NOMO-1 (cell line): ENCODE measurements at regions not wholly inside any gene's neighbourhood (a gene's known extent, or its start where the extent isn't known, plus 50 kb on each side); places are given as distances from the start of the nearest gene placed in this dataset.

Experiments used
- DNase-seq, 2 experiments: peaks; one replicate each; lab custom pipeline; 2025; ENCODE audit not compliant: unreplicated experiment in 2 of 2; lab: John Stamatoyannopoulos, UW

- no peak for DNase-seq
These were observed 350.8 kb downstream of the PTPRU start for GRCh38 chr1:29586991-29587745.

GRCh38 chr1:29586215-29586614, 349.9 kb downstream of the PTPRU start:
- no peak for DNase-seq

- no peak for DNase-seq
These were observed 349.3 kb downstream of the PTPRU start for GRCh38 chr1:29585656-29586055.

GRCh38 chr1:29585201-29585600, 348.9 kb downstream of the PTPRU start:
- no peak for DNase-seq

GRCh38 chr1:29584776-29585175, 348.5 kb downstream of the PTPRU start:
- DNase-seq, result no peak

GRCh38 chr1:29584362-29584761, 348.0 kb downstream of the PTPRU start:
- DNase-seq, result no peak

- DNase-seq, result no peak
These were observed 347.4 kb downstream of the PTPRU start for GRCh38 chr1:29583727-29584126.

- DNase-seq, result no peak
These were observed 344.9 kb downstream of the PTPRU start for GRCh38 chr1:29581256-29581655.

GRCh38 chr1:29579821-29580425, 343.6 kb downstream of the PTPRU start:
- no peak for DNase-seq

- no peak for DNase-seq
These were observed 341.2 kb downstream of the PTPRU start for GRCh38 chr1:29577512-29577911.

- no peak for DNase-seq
These were observed 340.2 kb downstream of the PTPRU start for GRCh38 chr1:29576510-29576909.

- no peak for DNase-seq
These were observed 339.5 kb downstream of the PTPRU start for GRCh38 chr1:29575826-29576225.

GRCh38 chr1:29575277-29575676, 339.0 kb downstream of the PTPRU start:
- no peak for DNase-seq

- DNase-seq, result no peak
These were observed 338.5 kb downstream of the PTPRU start for GRCh38 chr1:29574871-29575270.

GRCh38 chr1:29569971-29570634, 333.8 kb downstream of the PTPRU start:
- no peak for DNase-seq

GRCh38 chr1:29567257-29567656, 330.9 kb downstream of the PTPRU start:
- DNase-seq, result no peak

- no peak for DNase-seq
These were observed 329.2 kb downstream of the PTPRU start for GRCh38 chr1:29565490-29565889.

- no peak for DNase-seq
These were observed 327.2 kb downstream of the PTPRU start for GRCh38 chr1:29563571-29563970.

GRCh38 chr1:29563092-29563491, 326.8 kb downstream of the PTPRU start:
- no peak for DNase-seq

- no peak for DNase-seq
These were observed 322.7 kb downstream of the PTPRU start for GRCh38 chr1:29559056-29559455.

GRCh38 chr1:29557701-29558600, 321.6 kb downstream of the PTPRU start:
- DNase-seq, result no peak
